Activated CD4-positive, alpha-beta T cell treated with anti-CD3 and anti-CD28 coated beads, Interleukin-2, amount 10 ng/mL, durations not matched to agents 24 days and 14 days (primary cell): ENCODE measurements at regions not wholly inside any gene's neighbourhood (a gene's known extent, or its start where the extent isn't known, plus 50 kb on each side); places are given as distances from the start of the nearest gene placed in this dataset.
"Not testable (repeated sequence)": the region's sequence is repeated elsewhere in the genome, so short reads cannot be mapped to it uniquely, and the experiment has no call there.

Experiments used
- DNase-seq: peaks from one replicate; pipeline ENCODE4 v3.0.0; 2022
- H3K27ac Mint-ChIP-seq: one replicate; pipeline ENCODE4 v1.8.0; 2022; ENCODE audit warnings: mild to moderate bottlenecking, mixed read lengths
- H3K27me3 Mint-ChIP-seq: one replicate; pipeline ENCODE4 v1.8.0; 2022; ENCODE audit warnings: mixed read lengths
- H3K36me3 Mint-ChIP-seq: one replicate; pipeline ENCODE4 v1.8.0; 2022; ENCODE audit warnings: low read depth, mild to moderate bottlenecking, mixed read lengths
- H3K4me1 Mint-ChIP-seq: one replicate; pipeline ENCODE4 v1.8.0; 2021; ENCODE audit warnings: mixed read lengths
- H3K4me3 Mint-ChIP-seq: one replicate; pipeline ENCODE4 v1.8.0; 2022; ENCODE audit warnings: mild to moderate bottlenecking, moderate library complexity, mixed read lengths
- H3K9me3 Mint-ChIP-seq: one replicate; pipeline ENCODE4 v1.8.0; 2021; ENCODE audit warnings: mixed read lengths
- intact Hi-C: fragments of 100-400 bp; cut with micrococcal nuclease; formaldehyde crosslinking; loops from one replicate; pipeline ENCODE4 v1.15.1; 2023

DNA sequence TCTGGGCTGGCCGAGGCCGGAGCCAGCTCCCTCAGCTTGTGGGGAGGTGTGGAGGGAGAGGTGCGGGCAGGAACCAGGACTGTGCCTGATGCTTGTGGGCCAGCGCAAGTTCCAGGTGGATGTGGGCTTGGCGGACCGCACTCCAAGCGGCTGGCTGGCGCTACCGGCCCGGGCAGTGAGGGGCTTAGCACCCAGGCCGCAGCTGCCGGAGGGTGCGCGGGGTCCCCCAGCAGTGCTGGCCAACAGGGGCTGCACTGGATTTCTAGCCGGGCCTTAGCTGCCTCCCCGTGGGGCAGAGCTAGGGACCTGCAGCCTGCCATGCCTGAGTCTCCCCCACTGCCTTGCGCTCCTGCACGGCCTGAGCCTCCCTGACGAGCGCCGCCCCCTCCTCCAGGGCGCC, 242.8 kb downstream of the CCSER2 start:
- H3K27me3 Mint-ChIP-seq, result peaks cover 10% of the 10 kb centered on the region
- H3K4me3 Mint-ChIP-seq, result no peak overlapping the region
- H3K4me1 Mint-ChIP-seq, result no peaks in the 10 kb centered on the region
- intact Hi-C loops, result no loop called here
- no peaks in the 10 kb centered on the region for H3K9me3 Mint-ChIP-seq
- no peak overlapping the region for H3K27ac Mint-ChIP-seq
- H3K36me3 Mint-ChIP-seq, result no peaks in the 10 kb centered on the region
- no peak for DNase-seq

DNA sequence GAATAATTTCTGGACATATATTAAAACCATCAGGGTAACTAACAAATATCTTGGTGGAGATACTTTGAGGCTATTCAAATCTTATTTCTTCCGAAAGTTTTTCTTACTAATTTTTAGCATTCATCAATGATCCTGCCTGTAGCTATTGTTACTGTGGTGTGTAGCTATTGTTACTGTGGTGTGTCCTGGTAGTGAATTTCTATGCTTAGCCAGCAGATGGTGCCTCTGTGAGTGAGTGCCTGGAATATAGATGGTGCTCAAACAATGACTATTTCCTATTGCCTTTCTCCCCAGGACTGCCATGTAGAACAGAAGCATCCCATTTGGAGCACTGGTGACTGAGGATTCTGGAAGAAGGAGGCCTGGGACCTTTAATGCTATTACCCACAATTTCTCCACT, 245.7 kb downstream of the CCSER2 start:
- H3K36me3 Mint-ChIP-seq, result no peaks in the 10 kb centered on the region
- intact Hi-C loops, result no loop called here
- no peak for DNase-seq
- no peaks in the 10 kb centered on the region for H3K4me1 Mint-ChIP-seq
- H3K27ac Mint-ChIP-seq, result no peak overlapping the region
- no peaks in the 10 kb centered on the region for H3K9me3 Mint-ChIP-seq
- H3K4me3 Mint-ChIP-seq, result no peak overlapping the region
- H3K27me3 Mint-ChIP-seq, result peaks cover 12% of the 10 kb centered on the region

DNA sequence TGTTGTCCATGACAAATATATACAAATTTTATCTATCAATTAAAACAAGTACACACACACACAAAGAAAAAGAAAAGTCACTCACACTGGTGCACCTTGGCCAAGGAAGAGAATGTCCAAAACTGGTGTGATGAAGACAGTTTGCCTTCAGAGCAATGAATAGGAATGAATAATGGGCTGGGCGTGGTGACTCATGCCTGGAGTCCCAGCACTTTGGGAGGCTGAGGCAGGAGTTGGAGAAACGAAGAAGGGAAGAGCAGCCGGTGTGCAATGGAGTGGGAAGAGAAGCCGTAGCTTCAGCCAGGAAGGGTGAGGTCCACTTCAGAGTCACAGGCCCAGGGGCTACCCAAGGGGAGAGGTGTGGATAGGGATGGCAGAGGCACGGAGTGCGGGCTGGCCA, 253.6 kb downstream of the CCSER2 start:
- intact Hi-C loops, result no loop called here
- H3K4me3 Mint-ChIP-seq, result no peak overlapping the region
- H3K36me3 Mint-ChIP-seq, result no peaks in the 10 kb centered on the region
- peaks cover 12% of the 10 kb centered on the region for H3K27me3 Mint-ChIP-seq
- no peaks in the 10 kb centered on the region for H3K9me3 Mint-ChIP-seq
- no peak for DNase-seq
- H3K4me1 Mint-ChIP-seq, result no peaks in the 10 kb centered on the region
- H3K27ac Mint-ChIP-seq, result no peak overlapping the region

DNA sequence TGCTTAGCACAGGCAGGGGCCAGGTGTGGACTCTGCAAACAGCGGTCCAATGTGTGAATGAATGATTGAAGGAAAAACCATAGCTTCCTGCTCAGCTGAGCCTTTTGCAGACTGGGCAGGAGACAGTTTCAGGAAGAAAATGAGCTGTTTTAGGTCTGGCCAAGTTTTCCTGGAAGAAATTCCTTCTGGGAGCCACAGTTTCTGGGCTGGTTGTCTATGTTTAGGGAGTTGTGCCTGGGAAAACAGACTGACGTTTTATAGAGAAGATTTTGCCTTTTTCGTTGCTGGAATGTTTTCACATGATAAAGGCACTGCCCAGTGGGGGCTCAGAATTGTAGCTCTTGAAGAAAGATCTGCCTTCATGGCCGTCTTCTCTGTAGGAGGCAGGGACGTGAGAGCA, 255.1 kb downstream of the CCSER2 start:
- intact Hi-C loops, result no loop called here
- H3K9me3 Mint-ChIP-seq, result no peaks in the 10 kb centered on the region
- H3K4me3 Mint-ChIP-seq, result no peak overlapping the region
- peaks cover 6% of the 10 kb centered on the region for H3K27me3 Mint-ChIP-seq
- DNase-seq, result no peak
- no peak overlapping the region for H3K27ac Mint-ChIP-seq
- no peaks in the 10 kb centered on the region for H3K4me1 Mint-ChIP-seq
- H3K36me3 Mint-ChIP-seq, result no peaks in the 10 kb centered on the region

DNA sequence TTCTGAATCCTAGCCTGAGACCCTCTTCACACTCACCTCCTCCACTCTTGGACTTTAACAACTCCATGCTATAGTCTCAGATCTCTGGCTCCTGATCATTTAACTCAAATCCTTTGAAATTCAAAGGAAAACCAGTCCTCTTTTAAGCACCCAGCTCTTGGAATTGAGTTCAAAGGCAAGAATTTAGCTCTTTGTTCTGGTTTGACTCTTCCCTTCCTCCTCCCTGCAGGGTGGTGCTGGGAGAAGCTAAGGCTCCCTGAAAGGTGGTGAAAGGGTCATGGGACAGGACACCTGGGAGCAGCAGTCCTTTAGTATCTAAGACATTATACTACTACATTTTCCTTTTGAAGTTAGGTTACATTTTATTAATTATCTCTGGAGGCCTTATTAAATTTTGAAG, 259.4 kb downstream of the CCSER2 start:
- H3K36me3 Mint-ChIP-seq, result no peaks in the 10 kb centered on the region
- intact Hi-C loops, result no loop called here
- DNase-seq, result no peak
- no peaks in the 10 kb centered on the region for H3K4me1 Mint-ChIP-seq
- H3K27ac Mint-ChIP-seq, result no peak overlapping the region
- H3K9me3 Mint-ChIP-seq, result no peaks in the 10 kb centered on the region
- no peak overlapping the region for H3K4me3 Mint-ChIP-seq
- no peaks in the 10 kb centered on the region for H3K27me3 Mint-ChIP-seq

DNA sequence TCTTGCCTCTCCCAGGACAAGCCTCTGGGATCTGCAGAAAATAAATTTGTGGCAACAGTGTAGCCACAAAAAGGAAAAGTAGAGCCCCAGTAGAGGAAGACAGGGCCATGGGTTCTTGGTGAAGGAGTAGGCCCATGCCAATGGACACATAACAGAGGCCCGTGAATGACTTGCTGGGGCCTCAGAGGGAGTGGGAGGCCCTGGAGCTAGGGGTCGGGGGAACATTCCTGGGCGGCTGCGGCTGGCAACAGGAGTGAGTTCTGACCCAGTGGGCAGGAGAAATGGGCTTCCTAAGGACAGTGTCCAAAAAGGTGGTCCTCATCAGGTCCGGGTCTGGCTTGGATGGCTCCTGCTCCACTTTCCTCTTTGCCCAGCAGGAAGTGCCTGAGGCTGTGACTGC, 260.0 kb downstream of the CCSER2 start:
- Mint-ChIP-seq H3K27ac (no peak overlapping the region), H3K27me3 (no peaks in the 10 kb centered on the region), H3K36me3 (no peaks in the 10 kb centered on the region), H3K4me1 (no peaks in the 10 kb centered on the region), H3K4me3 (no peak overlapping the region), H3K9me3 (no peaks in the 10 kb centered on the region)
- intact Hi-C loops, result no loop called here
- no peak for DNase-seq

DNA sequence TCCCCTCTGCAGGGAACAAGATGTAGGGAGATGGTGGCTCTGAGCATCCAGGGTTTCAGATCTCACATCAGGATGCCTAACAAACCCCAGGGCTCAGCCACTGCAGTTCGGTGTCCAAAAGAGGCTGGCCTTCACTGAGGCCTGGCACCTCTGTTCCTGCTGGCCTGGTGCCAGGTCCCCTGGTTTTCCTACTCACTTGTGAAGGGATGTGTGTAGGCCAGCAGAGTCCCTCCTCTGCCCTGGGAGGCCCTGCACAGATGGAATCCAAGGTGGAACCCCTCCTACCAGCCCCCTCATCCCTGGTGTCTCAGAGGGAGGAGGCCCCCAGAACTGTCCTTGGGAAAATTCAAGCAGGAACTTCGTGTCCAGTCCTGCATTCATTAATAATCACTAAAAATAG, 260.6 kb downstream of the CCSER2 start:
- Mint-ChIP-seq H3K9me3 (no peaks in the 10 kb centered on the region), H3K27me3 (no peaks in the 10 kb centered on the region), H3K4me3 (no peak overlapping the region), H3K27ac (no peak overlapping the region), H3K4me1 (no peaks in the 10 kb centered on the region), H3K36me3 (no peaks in the 10 kb centered on the region)
- DNase-seq, result no peak
- intact Hi-C loops, result no loop called here

DNA sequence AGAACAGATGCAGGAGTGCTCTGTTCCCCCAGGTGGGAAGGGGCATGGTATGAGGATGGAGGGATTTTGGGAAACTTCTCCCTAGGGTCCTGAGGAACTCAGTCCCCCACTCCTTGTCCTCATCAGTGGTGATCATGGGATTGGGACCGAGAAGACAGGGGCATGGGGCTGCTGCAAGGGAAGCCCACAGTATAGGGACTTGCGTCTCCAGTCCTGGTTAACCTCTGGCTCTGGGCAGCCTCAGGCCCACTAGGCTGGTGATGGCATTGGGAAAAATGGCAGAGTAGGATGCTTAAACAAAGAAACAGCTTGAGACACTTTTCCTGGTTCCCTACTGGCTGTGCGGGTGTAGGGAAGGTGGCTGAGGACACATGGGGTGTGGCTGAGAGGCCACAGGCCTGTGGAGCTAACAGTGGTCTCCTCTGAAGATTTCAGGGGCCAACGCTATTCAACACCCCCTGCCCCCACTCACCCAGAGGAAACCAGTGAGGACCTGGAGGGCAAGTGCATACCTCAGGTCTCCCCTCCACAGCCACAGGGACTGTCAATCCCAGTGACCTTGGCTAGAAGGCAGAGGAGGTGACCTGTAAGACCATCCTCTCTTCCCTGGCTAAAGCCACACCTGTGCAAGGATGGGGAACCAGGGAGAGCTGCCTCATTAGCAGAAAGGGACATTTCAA, 261.3 kb downstream of the CCSER2 start:
- no peaks in the 10 kb centered on the region for H3K4me1 Mint-ChIP-seq

DNA sequence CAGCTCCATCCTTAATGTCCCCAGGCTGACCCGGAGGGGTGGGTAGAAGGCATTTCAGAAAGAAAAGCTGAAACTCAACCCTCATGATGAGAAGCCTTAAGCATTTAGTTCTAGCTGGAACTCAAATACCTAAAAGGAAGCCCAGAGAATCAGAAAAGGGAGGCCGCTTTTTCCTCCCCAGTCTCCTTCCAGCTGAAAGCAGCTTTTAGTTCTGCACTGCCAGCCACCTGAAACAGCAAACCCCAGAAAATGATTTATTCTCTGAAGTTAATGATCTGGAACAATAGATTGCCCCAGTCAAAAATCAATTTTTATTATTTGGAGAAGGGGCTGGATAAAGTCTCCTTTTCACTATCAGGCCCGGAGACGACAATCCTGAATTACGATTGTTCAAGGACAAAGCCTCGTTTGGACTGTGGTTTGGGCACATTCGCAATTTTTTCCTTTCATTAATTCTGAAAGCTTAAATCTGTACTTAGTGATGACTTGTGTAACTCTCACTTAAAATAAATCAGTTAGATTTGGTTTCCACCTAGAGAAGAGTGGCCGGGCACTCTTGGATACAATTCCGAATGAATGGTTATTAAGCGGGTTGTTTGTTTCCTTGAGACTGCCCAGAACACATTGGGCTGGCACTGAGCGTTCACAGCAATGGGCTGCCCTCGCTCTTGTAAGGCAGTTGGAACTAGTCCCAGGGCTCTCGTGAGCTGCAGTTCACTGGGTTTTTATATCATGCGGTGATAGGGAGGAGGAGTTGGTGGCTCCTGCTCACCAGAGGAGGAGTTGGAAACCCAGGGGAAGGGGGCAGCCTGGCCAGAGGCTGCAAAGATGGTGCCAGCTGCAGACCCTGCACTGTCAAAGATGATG, 262.2 kb downstream of the CCSER2 start:
- H3K4me3 Mint-ChIP-seq, result no peak overlapping the region
- DNase-seq, result no peak
- no peaks in the 10 kb centered on the region for H3K36me3 Mint-ChIP-seq
- no peaks in the 10 kb centered on the region for H3K4me1 Mint-ChIP-seq
- no peaks in the 10 kb centered on the region for H3K9me3 Mint-ChIP-seq
- intact Hi-C loops, result no loop called here
- H3K27ac Mint-ChIP-seq, result no peak overlapping the region
- no peaks in the 10 kb centered on the region for H3K27me3 Mint-ChIP-seq

More for the DNA sequence above, 261.3 kb downstream of the CCSER2 start:
- Mint-ChIP-seq H3K4me3 (no peak overlapping the region), H3K36me3 (no peaks in the 10 kb centered on the region), H3K27me3 (no peaks in the 10 kb centered on the region), H3K27ac (no peak overlapping the region), H3K9me3 (no peaks in the 10 kb centered on the region)
- intact Hi-C loops, result no loop called here
- no peak for DNase-seq

DNA sequence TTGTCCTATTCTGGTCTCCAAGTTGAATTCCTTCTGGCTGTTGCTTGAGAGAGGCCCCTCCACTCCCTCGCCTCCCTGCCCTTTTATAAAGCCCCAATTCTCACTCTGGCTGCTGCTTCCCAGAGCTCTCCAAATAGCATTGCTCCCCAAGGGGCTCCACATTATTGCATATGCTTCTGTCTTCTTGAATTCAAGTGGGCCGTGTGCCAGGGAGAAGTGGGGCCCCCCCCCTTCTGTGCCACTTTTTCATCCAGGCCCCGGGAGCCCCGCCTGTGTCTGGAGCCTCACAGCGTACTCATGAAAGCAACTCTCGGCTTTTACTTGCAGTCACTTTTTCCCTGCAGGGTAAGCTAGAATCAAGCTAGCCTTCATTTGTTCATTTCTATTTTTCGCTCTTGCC, 265.1 kb downstream of the CCSER2 start:
- no peaks in the 10 kb centered on the region for H3K36me3 Mint-ChIP-seq
- no peak overlapping the region for H3K27ac Mint-ChIP-seq
- no peaks in the 10 kb centered on the region for H3K9me3 Mint-ChIP-seq
- no peak for DNase-seq
- intact Hi-C loops, result no loop called here
- no peak overlapping the region for H3K4me3 Mint-ChIP-seq
- H3K27me3 Mint-ChIP-seq, result peaks cover 2% of the 10 kb centered on the region
- H3K4me1 Mint-ChIP-seq, result no peaks in the 10 kb centered on the region

DNA sequence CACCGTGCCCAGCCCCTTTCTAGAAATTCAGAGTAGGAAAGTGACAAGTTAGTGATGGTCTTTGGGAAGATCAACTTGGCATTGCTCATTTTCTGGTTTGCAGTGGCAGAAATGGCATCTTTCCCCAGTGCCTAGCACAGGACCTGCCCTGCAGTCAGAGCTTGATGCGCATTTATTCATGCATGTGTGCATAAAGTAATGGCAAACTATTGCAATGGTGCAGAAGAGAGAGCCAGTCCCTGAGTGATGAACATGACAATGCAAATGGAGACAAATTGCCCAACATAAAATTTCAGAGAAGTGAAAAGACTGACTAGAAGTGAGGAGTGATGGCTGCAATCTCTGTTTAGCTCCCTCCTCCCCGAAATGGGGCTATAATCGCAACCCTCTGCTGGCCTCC, 268.2 kb downstream of the CCSER2 start:
- Mint-ChIP-seq H3K27ac (no peak overlapping the region), H3K36me3 (no peaks in the 10 kb centered on the region), H3K27me3 (peaks cover 2% of the 10 kb centered on the region), H3K4me1 (no peaks in the 10 kb centered on the region), H3K4me3 (no peak overlapping the region), H3K9me3 (no peaks in the 10 kb centered on the region)
- no peak for DNase-seq
- intact Hi-C loops, result no loop called here

DNA sequence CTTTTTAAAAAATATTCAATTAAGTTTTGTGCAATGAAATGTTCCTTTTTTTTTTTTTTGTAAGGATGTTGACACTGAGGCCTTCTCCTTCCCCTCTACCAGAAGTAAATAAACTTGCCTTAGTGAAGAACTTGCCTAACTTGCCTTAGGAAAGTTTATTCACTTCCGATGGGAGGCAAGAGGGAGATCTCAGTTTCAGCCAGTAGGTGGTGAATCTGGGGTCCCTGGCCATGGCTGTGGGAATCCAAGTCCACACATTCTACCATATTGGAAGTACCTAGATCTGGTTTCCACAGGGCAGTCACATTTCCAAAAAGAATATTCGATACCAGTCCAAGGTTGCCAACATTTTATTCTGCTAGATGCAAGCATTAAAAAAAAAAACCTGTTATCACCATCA, 270.9 kb downstream of the CCSER2 start:
- no peak overlapping the region for H3K27ac Mint-ChIP-seq
- H3K27me3 Mint-ChIP-seq, result peaks cover 3% of the 10 kb centered on the region
- H3K4me3 Mint-ChIP-seq, result no peak overlapping the region
- H3K4me1 Mint-ChIP-seq, result no peaks in the 10 kb centered on the region
- DNase-seq, result no peak
- no peaks in the 10 kb centered on the region for H3K36me3 Mint-ChIP-seq
- intact Hi-C loops, result no loop called here
- no peaks in the 10 kb centered on the region for H3K9me3 Mint-ChIP-seq

DNA sequence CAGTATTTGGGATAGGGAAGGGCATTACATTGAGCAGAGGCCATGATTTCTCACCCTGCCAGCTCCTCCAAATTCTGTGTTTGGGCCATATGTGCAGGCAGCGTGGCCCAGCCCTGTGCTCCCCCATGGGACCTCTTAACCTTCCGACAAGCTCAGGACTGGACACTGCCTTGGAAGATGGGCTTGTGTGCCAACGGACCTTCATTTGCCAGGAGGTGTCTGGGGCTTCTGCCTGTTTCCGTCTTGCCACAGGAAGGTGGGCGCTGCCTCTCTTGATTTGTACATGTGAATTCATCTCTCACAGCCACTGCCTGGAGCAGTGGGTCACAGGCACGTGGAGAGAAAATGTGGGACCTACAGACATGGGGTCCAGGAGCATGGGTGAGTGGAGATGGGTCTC, 272.6 kb downstream of the CCSER2 start:
- no peaks in the 10 kb centered on the region for H3K9me3 Mint-ChIP-seq

DNA sequence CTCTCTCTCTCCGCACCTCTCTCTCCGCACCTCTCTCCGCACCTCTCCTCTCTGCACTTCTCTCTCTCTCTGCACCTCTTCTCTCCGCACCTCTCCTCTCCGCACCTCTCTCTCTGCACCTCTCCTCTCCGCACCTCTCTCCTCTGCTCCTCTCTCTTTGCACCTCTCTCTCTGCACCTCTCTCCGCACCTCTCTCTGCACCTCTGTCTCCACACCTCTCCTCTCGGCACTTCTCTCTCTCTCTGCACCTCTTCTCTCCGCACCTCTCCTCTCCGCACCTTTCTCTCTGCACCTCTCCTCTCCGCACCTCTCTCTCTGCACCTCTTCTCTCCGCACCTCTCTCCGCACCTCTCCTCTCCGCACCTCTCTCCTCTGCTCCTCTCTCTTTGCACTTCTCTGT, 274.2 kb downstream of the CCSER2 start:
- H3K9me3 Mint-ChIP-seq, H3K4me3 Mint-ChIP-seq, DNase-seq, H3K4me1 Mint-ChIP-seq, H3K36me3 Mint-ChIP-seq, intact Hi-C loops, H3K27ac Mint-ChIP-seq: not testable (repeated sequence)
- H3K27me3 Mint-ChIP-seq, result peaks cover 15% of the 10 kb centered on the region

More for the DNA sequence above, 272.6 kb downstream of the CCSER2 start:
- no peak for DNase-seq
- intact Hi-C loops, result no loop called here
- no peak overlapping the region for H3K4me3 Mint-ChIP-seq
- no peaks in the 10 kb centered on the region for H3K36me3 Mint-ChIP-seq
- no peak overlapping the region for H3K27ac Mint-ChIP-seq
- peaks cover 4% of the 10 kb centered on the region for H3K27me3 Mint-ChIP-seq
- H3K4me1 Mint-ChIP-seq, result no peaks in the 10 kb centered on the region
